GM12878 (cell line): ENCODE measurements at regions not wholly inside any gene's neighbourhood (a gene's known extent, or its start where the extent isn't known, plus 50 kb on each side); places are given as distances from the start of the nearest gene placed in this dataset.

Experiments
- ATAC-seq: fragments of 200-7000 bp; cut with Tn5 transposase; 3 replicates; pipeline ENCODE4 v1.9.1; 2020; ENCODE audit warnings: mild to moderate bottlenecking, moderate library complexity
- BruUV-seq: library from RNA; stranded (reverse); fragments of 400-500 nt; replicated peaks from 2 replicates; lab custom pipeline; 2021; lab: Mats Ljungman, UMichigan
- CTCF ChIA-PET: fragments of 300-600 bp; sonication (Branson Sonifier 250); formaldehyde crosslinking; extraction: SDS; loops from one replicate; lab custom pipeline; 2021; ENCODE audit warnings: inconsistent platforms; lab: Yijun Ruan, JAX
- POLR2A ChIA-PET: fragments of 350-600 bp; formaldehyde crosslinking; extraction: SDS; loops from one replicate; lab custom pipeline; 2021; ENCODE audit warnings: inconsistent platforms; lab: Charles Lee
- RAD21 ChIA-PET: fragments of 300-600 bp; sonication (Branson Sonifier 250); formaldehyde crosslinking; loops from one replicate; lab custom pipeline; 2023; ENCODE audit warnings: antibody characterized with exemption; ENCODE audit not compliant: unreplicated experiment; lab: Charles Lee
- SMC1A ChIA-PET: fragments of 300-600 bp; sonication (Branson Sonifier 250); formaldehyde crosslinking; loops from one replicate; lab custom pipeline; 2023; ENCODE audit not compliant: unreplicated experiment, uncharacterized antibody; lab: Charles Lee
- DNase-seq: peaks from one replicate; pipeline ENCODE4 v3.0.0-alpha.2; 2011; ENCODE audit warnings: low read depth, low spot score
- FAIRE-seq: peaks from 3 replicates; lab custom pipeline; 2011; peaks lifted over from hg19 to GRCh38; lab: Jason Lieb, UNC
- H2AFZ ChIP-seq: 2 replicates; pipeline ENCODE4 v1.6.0; 2011; ENCODE audit warnings: low read depth, low read length, control low read depth; ENCODE audit not compliant: control insufficient read depth
- H3K27ac ChIP-seq: 2 replicates; pipeline ENCODE4 v1.5.1; 2011; ENCODE audit warnings: control low read depth; ENCODE audit not compliant: control insufficient read depth, insufficient read depth
- H3K27me3 ChIP-seq, 2 experiments: replicated peaks in 1 of 2; 2 replicates each; pipeline versions ENCODE4 v1.6.0 to v1.6.1; 2011; ENCODE audit warnings: low read length in 1 of 2; ENCODE audit not compliant: control insufficient read depth in 2 of 2, insufficient read depth in 2 of 2
- H3K36me3 ChIP-seq, 2 experiments: 2 replicates each; pipeline ENCODE4 v1.5.1; 2011; ENCODE audit warnings: low read length in 1 of 2; ENCODE audit not compliant: control insufficient read depth in 2 of 2, insufficient read depth in 2 of 2
- H3K4me1 ChIP-seq: 2 replicates; pipeline ENCODE4 v1.6.1; 2011; ENCODE audit warnings: mild to moderate bottlenecking, low read length, moderate library complexity, mixed read lengths; ENCODE audit not compliant: control insufficient read depth, insufficient read depth
- H3K4me2 ChIP-seq: 2 replicates; pipeline ENCODE4 v1.6.0; 2011; ENCODE audit warnings: control low read depth; ENCODE audit not compliant: control insufficient read depth, insufficient read depth
- H3K4me3 ChIP-seq: fragments of 200-600 bp; sonication (generic); 2 replicates; pipeline ENCODE4 v1.5.1; 2016
- H3K79me2 ChIP-seq: 2 replicates; pipeline ENCODE4 v1.6.0; 2011; ENCODE audit warnings: low read length; ENCODE audit not compliant: control insufficient read depth, insufficient read depth
- H3K9ac ChIP-seq: 2 replicates; pipeline ENCODE4 v1.8.0; 2011; ENCODE audit warnings: low read length, control low read depth, mixed read lengths; ENCODE audit not compliant: control insufficient read depth, insufficient read depth
- H3K9me3 ChIP-seq: replicated peaks from 3 replicates; pipeline ENCODE4 v1.5.1; 2011; ENCODE audit warnings: mild to moderate bottlenecking, low read length; ENCODE audit not compliant: control insufficient read depth, insufficient read depth
- H4K20me1 ChIP-seq: 2 replicates; pipeline ENCODE4 v1.6.0; 2011; ENCODE audit not compliant: control insufficient read depth, insufficient read depth
- BHLHE40 ChIP-seq, 2 experiments: fragments of 450-650 bp in 1 of 2; IDR thresholded peaks; 2 replicates each; pipeline ENCODE4 v1.6.1; 2011 to 2017; ENCODE audit warnings: low read depth in 2 of 2, borderline replicate concordance in 1 of 2, improper control_type of control experiment in 1 of 2, low read length in 1 of 2, mild to moderate bottlenecking in 1 of 2
- CBX5 ChIP-seq: sonication (generic); IDR thresholded peaks from 2 replicates; pipeline ENCODE4 v1.6.1; 2016; ENCODE audit warnings: low read depth, moderate library complexity, mild to moderate bottlenecking, inconsistent platforms
- CHD1 ChIP-seq: IDR thresholded peaks from 2 replicates; pipeline ENCODE4 v1.6.1; 2012; ENCODE audit warnings: low read depth, low read length, improper control_type of control experiment
- CREM ChIP-seq: IDR thresholded peaks from 2 replicates; pipeline ENCODE4 v1.6.1; 2014; ENCODE audit warnings: antibody characterized with exemption, low read depth
- FOXK2 ChIP-seq: fragments of 450-650 bp; IDR thresholded peaks from 2 replicates; pipeline ENCODE4 v1.6.1; 2017; ENCODE audit warnings: mild to moderate bottlenecking, moderate library complexity
- HDGF ChIP-seq: fragments of 450-650 bp; IDR thresholded peaks from 2 replicates; pipeline ENCODE4 v1.6.1; 2016; ENCODE audit warnings: antibody characterized with exemption
- MTA3 ChIP-seq: IDR thresholded peaks from 2 replicates; pipeline ENCODE4 v1.6.1; 2012; ENCODE audit warnings: low read length, inconsistent platforms, borderline replicate concordance
- NRF1 ChIP-seq: conservative IDR thresholded peaks from 2 replicates; pipeline ENCODE4 v1.6.1; 2011; ENCODE audit warnings: mild to moderate bottlenecking, low read depth, low read length, improper control_type of control experiment
- PAX5 ChIP-seq: IDR thresholded peaks from 2 replicates; pipeline ENCODE4 v1.6.1; 2011; ENCODE audit warnings: low read depth, low read length, borderline replicate concordance
- ZNF622 ChIP-seq: fragments of 450-650 bp; IDR thresholded peaks from 2 replicates; pipeline ENCODE4 v1.6.1; 2017; ENCODE audit warnings: mild to moderate bottlenecking, inconsistent platforms
- WGBS: methylation state at CpG from one replicate; pipeline ENCODE4 v1.1.6; 2016; ENCODE audit warnings: low lambda C conversion rate; ENCODE audit not compliant: insufficient replicate concordance, insufficient coverage; ENCODE audit errors: missing lambda C conversion rate; 5-methylcytosine and 5-hydroxymethylcytosine counted together
- in situ Hi-C: fragments of 300-500 bp; cut with MboI; formaldehyde crosslinking; loops from 9 replicates; pipeline ENCODE4 v1.14.3; 2018; ENCODE audit warnings: mixed read lengths
- intact Hi-C: fragments of 100-400 bp; cut with micrococcal nuclease; formaldehyde crosslinking; loops from one replicate; pipeline ENCODE4 v1.14.2; 2022; ENCODE audit not compliant: unreplicated experiment
- TF ChIP-seq, protein P1 (sequence below): IDR thresholded peaks from 2 replicates; pipeline ENCODE4 v1.6.1; 2011; ENCODE audit warnings: low read depth, mild to moderate bottlenecking, low read length, moderate library complexity, borderline replicate concordance; ENCODE audit errors: extremely low read depth
- TF ChIP-seq, protein P2 (sequence below): fragments of 450-650 bp; IDR thresholded peaks from 2 replicates; pipeline ENCODE4 v1.6.1; 2017; ENCODE audit warnings: low read depth, mild to moderate bottlenecking, moderate library complexity
- TF ChIP-seq, protein P3 (sequence below): fragments of 450-650 bp; IDR thresholded peaks from 2 replicates; pipeline ENCODE4 v1.6.1; 2017; ENCODE audit warnings: mild to moderate bottlenecking, moderate library complexity
- TF ChIP-seq, protein P4 (sequence below): fragments of 450-650 bp; IDR thresholded peaks from 2 replicates; pipeline ENCODE4 v1.6.1; 2017; ENCODE audit warnings: borderline replicate concordance

DNA sequence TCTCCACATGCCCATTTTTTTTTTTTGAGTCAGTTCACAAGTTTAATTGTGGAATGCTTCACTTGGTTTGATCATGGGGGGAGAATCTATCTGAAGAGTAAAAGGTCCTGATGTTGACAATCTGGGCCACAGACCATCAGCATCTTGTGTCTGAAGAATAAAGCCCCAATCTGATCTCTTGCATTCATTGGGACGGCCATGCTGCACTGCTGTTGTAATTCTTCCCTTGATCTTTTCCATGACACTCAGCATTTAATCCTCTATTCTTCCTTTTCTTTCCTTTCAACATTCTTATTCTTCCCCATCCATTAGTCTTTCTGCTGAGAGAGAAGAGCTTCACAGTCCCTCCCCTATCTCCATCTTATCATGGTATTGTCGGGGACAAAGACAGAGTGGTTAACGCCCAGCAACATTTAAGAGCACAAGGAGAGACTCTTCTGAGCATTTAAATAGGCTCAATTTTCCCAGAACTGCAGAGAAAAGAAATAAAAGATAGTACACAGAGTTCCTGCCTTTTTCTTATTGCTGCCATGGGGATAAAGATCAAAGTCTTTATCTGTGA lies 1157.3 kb downstream of the SORCS3 start:
- H3K79me2 ChIP-seq: no peaks in the 10 kb centered on the region
- TF ChIP-seq HDGF (no peak), NRF1 (no peak), FOXK2 (no peak), CBX5 (no peak), ZNF622 (no peak), PAX5 (no peak), CHD1 (no peak), BHLHE40 (IDR thresholded peaks at IDR 0.05; ENCODE audit: borderline replicate concordance in 1 of 2, low read depth in 2 of 2, low read length in 1 of 2) (no peak), MTA3 (no peak), CREM (no peak)
- TF ChIP-seq, protein P1, sequence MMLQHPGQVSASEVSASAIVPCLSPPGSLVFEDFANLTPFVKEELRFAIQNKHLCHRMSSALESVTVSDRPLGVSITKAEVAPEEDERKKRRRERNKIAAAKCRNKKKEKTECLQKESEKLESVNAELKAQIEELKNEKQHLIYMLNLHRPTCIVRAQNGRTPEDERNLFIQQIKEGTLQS: no peak
- TF ChIP-seq, protein P2, sequence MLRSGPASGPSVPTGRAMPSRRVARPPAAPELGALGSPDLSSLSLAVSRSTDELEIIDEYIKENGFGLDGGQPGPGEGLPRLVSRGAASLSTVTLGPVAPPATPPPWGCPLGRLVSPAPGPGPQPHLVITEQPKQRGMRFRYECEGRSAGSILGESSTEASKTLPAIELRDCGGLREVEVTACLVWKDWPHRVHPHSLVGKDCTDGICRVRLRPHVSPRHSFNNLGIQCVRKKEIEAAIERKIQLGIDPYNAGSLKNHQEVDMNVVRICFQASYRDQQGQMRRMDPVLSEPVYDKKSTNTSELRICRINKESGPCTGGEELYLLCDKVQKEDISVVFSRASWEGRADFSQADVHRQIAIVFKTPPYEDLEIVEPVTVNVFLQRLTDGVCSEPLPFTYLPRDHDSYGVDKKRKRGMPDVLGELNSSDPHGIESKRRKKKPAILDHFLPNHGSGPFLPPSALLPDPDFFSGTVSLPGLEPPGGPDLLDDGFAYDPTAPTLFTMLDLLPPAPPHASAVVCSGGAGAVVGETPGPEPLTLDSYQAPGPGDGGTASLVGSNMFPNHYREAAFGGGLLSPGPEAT: no peak
- TF ChIP-seq, protein P3, sequence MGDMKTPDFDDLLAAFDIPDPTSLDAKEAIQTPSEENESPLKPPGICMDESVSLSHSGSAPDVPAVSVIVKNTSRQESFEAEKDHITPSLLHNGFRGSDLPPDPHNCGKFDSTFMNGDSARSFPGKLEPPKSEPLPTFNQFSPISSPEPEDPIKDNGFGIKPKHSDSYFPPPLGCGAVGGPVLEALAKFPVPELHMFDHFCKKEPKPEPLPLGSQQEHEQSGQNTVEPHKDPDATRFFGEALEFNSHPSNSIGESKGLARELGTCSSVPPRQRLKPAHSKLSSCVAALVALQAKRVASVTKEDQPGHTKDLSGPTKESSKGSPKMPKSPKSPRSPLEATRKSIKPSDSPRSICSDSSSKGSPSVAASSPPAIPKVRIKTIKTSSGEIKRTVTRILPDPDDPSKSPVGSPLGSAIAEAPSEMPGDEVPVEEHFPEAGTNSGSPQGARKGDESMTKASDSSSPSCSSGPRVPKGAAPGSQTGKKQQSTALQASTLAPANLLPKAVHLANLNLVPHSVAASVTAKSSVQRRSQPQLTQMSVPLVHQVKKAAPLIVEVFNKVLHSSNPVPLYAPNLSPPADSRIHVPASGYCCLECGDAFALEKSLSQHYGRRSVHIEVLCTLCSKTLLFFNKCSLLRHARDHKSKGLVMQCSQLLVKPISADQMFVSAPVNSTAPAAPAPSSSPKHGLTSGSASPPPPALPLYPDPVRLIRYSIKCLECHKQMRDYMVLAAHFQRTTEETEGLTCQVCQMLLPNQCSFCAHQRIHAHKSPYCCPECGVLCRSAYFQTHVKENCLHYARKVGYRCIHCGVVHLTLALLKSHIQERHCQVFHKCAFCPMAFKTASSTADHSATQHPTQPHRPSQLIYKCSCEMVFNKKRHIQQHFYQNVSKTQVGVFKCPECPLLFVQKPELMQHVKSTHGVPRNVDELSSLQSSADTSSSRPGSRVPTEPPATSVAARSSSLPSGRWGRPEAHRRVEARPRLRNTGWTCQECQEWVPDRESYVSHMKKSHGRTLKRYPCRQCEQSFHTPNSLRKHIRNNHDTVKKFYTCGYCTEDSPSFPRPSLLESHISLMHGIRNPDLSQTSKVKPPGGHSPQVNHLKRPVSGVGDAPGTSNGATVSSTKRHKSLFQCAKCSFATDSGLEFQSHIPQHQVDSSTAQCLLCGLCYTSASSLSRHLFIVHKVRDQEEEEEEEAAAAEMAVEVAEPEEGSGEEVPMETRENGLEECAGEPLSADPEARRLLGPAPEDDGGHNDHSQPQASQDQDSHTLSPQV: no peak
- TF ChIP-seq, protein P4, sequence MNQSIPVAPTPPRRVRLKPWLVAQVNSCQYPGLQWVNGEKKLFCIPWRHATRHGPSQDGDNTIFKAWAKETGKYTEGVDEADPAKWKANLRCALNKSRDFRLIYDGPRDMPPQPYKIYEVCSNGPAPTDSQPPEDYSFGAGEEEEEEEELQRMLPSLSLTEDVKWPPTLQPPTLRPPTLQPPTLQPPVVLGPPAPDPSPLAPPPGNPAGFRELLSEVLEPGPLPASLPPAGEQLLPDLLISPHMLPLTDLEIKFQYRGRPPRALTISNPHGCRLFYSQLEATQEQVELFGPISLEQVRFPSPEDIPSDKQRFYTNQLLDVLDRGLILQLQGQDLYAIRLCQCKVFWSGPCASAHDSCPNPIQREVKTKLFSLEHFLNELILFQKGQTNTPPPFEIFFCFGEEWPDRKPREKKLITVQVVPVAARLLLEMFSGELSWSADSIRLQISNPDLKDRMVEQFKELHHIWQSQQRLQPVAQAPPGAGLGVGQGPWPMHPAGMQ: no peak
- TF ChIP-seq, all 136 proteins: peak for 0
- Histone ChIP-seq H3K36me3 (no peaks in the 10 kb centered on the region), H3K27me3 (no peaks in the 10 kb centered on the region), H3K9me3 (no peaks in the 10 kb centered on the region), H2AFZ (no peak overlapping the region), H3K4me2 (no peak overlapping the region), H3K9ac (no peak overlapping the region), H3K27ac (no peak overlapping the region), H3K4me1 (no peaks in the 10 kb centered on the region), H4K20me1 (no peaks in the 10 kb centered on the region), H3K4me3 (no peak overlapping the region)
- BruUV-seq: no TSS peak
- ChIA-PET POLR2A (no interaction called here), SMC1A (interaction anchor here (0.6 to 1.7 kb wide), 7 partner anchors 8 to 176 kb away, joined by 3 to 5 read pairs (median 4); no protein-coding TSS in a partner anchor), CTCF (interaction anchor here (0.6 kb wide), 3 partner anchors 8 to 819 kb away, joined by 3 read pairs; no protein-coding TSS in a partner anchor), RAD21 (interaction anchor here (0.8 kb wide), 1 partner anchor 49 kb away, joined by 3 read pairs; no protein-coding TSS in a partner anchor)
- ATAC-seq (no peak), DNase-seq (no peak), FAIRE-seq (no peak)
- in situ Hi-C loops (loop anchor here (10.0 kb wide), 1 partner anchor 386 kb away; no protein-coding TSS in a partner anchor), intact Hi-C loops (loop anchor here (5.0 kb wide), 4 partner anchors 79 to 174 kb away; no protein-coding TSS in a partner anchor)
- WGBS: 26% methylated on average over 3 of the region's 3 CpGs
